Stomach (tissue), 4 donors: ENCODE measurements at regions not wholly inside any gene's neighbourhood (a gene's known extent, or its start where the extent isn't known, plus 50 kb on each side); places are given as distances from the start of the nearest gene placed in this dataset.

Experiments used
- EP300 ChIP-seq: sonication (generic); formaldehyde crosslinking; IDR thresholded peaks from one replicate; pipeline ENCODE4 v1.6.1; 2017; ENCODE audit warnings: antibody characterized with exemption
- POLR2A ChIP-seq, 4 donors: fragments of 450-650 bp; IDR thresholded peaks; one replicate each; pipeline ENCODE4 v1.6.1; 2016; ENCODE audit warnings: antibody characterized with exemption in 4 of 4, control low read depth in 2 of 4, mild to moderate bottlenecking in 1 of 4, moderate library complexity in 1 of 4

- TF ChIP-seq POLR2A (IDR thresholded peaks at IDR 0.05) (no peak), EP300 (no peak)
Measured at GRCh38 chrX:518319-518718, 112.3 kb upstream of the SHOX start.
